ENCODE measurements at regions not wholly inside any gene's neighbourhood (a gene's known extent, or its start where the extent isn't known, plus 50 kb on each side); places are given as distances from the start of the nearest gene placed in this dataset.

DNA sequence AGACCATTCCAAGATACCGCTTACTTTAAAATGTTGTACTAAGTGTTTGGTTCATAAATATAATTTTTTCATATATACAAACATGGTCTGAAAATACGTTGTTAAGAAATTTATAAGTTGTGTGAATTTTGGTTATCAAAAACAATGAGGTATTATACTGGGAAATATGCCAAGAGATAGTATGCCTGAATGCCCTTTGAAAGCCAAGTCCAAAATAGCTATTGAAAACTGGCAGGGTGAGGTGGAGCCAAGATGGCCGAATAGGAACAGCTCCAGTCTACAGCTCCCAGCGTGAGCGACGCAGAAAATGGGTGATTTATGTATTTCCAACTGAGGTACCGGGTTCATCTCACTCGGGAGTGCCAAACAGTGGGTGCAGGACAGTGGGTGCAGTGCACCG, 533.5 kb downstream of the ZNF608 start:
- TF ChIP-seq, protein P1, sequence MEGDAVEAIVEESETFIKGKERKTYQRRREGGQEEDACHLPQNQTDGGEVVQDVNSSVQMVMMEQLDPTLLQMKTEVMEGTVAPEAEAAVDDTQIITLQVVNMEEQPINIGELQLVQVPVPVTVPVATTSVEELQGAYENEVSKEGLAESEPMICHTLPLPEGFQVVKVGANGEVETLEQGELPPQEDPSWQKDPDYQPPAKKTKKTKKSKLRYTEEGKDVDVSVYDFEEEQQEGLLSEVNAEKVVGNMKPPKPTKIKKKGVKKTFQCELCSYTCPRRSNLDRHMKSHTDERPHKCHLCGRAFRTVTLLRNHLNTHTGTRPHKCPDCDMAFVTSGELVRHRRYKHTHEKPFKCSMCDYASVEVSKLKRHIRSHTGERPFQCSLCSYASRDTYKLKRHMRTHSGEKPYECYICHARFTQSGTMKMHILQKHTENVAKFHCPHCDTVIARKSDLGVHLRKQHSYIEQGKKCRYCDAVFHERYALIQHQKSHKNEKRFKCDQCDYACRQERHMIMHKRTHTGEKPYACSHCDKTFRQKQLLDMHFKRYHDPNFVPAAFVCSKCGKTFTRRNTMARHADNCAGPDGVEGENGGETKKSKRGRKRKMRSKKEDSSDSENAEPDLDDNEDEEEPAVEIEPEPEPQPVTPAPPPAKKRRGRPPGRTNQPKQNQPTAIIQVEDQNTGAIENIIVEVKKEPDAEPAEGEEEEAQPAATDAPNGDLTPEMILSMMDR (IDR thresholded peaks at IDR 0.05) = no peak
- no peaks in the 10 kb centered on the region for H3K9me3 ChIP-seq
- intact Hi-C loops (cut with DNase I) = no loop called here
- H3K4me3 ChIP-seq = no peak overlapping the region
- H3K4me1 ChIP-seq = no peaks in the 10 kb centered on the region
- H3K36me3 ChIP-seq = no peaks in the 10 kb centered on the region
- no peak overlapping the region for H3K27ac ChIP-seq
- no peaks in the 10 kb centered on the region for H3K27me3 ChIP-seq (ENCODE audit: low read depth)
- DNase-seq (no peak), ATAC-seq (no peak)

GRCh38 chr5:124210111-124210910, 536.1 kb downstream of the ZNF608 start:
- ATAC-seq (no peak), DNase-seq (no peak)
- H3K27me3 ChIP-seq (ENCODE audit: low read depth) = no peaks in the 10 kb centered on the region
- H3K9me3 ChIP-seq = no peaks in the 10 kb centered on the region
- TF ChIP-seq, protein P1 (IDR thresholded peaks at IDR 0.05) = no peak
- no peaks in the 10 kb centered on the region for H3K4me1 ChIP-seq
- intact Hi-C loops (cut with DNase I) = no loop called here
- no peak overlapping the region for H3K4me3 ChIP-seq
- H3K27ac ChIP-seq = no peak overlapping the region
- H3K36me3 ChIP-seq = no peaks in the 10 kb centered on the region

GRCh38 chr5:124207118-124207517, 539.3 kb downstream of the ZNF608 start:
- Histone ChIP-seq H3K27me3 (ENCODE audit: low read depth) (no peaks in the 10 kb centered on the region), H3K36me3 (no peaks in the 10 kb centered on the region), H3K27ac (no peak overlapping the region), H3K4me1 (no peaks in the 10 kb centered on the region), H3K9me3 (no peaks in the 10 kb centered on the region), H3K4me3 (no peak overlapping the region)
- no peak for DNase-seq
- no peak for ATAC-seq
- TF ChIP-seq, protein P1 (IDR thresholded peaks at IDR 0.05) = no peak
- intact Hi-C loops (cut with DNase I) = no loop called here

- Histone ChIP-seq H3K4me3 (no peak overlapping the region), H3K27me3 (ENCODE audit: low read depth) (no peaks in the 10 kb centered on the region), H3K4me1 (no peaks in the 10 kb centered on the region), H3K36me3 (no peaks in the 10 kb centered on the region), H3K9me3 (no peaks in the 10 kb centered on the region), H3K27ac (no peak overlapping the region)
- TF ChIP-seq, protein P1 (IDR thresholded peaks at IDR 0.05) = no peak
- ATAC-seq (no peak), DNase-seq (no peak)
- intact Hi-C loops (cut with DNase I) = no loop called here
These were observed 539.9 kb downstream of the ZNF608 start for GRCh38 chr5:124206540-124206939.

DNA sequence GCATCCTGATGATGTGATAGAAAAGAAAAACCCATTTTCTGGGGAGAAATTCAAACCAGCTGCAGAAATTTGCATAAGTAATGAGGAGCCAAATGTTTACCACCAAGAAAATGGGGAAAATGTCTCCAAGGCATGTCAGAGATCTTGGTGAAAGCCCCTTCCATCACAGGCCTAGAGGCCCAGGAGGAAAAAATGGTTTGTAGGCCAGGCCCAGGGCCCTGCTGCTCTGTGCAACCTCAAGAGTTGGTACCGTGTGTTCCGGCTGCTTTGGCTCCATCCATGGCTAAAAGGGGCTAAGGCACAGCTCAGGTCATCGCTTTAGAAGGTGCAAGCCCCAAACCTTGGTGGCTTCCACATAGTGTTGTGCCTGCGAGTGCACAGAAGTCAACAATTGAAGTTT, 543.1 kb downstream of the ZNF608 start:
- Histone ChIP-seq H3K4me1 (no peaks in the 10 kb centered on the region), H3K36me3 (no peaks in the 10 kb centered on the region), H3K9me3 (no peaks in the 10 kb centered on the region), H3K4me3 (no peak overlapping the region), H3K27ac (no peak overlapping the region), H3K27me3 (ENCODE audit: low read depth) (no peaks in the 10 kb centered on the region)
- ATAC-seq (no peak), DNase-seq (no peak)
- TF ChIP-seq, protein P1 (IDR thresholded peaks at IDR 0.05) = no peak
- intact Hi-C loops (cut with DNase I) = no loop called here
